ENCODE measurements at regions not wholly inside any gene's neighbourhood (a gene's known extent, or its start where the extent isn't known, plus 50 kb on each side); places are given as distances from the start of the nearest gene placed in this dataset.

GRCh38 chr7:153017223-153017622 lies 257.7 kb downstream of the ACTR3B start:
- TF ChIP-seq CTCF (IDR thresholded peaks at IDR 0.05; ENCODE audit: insufficient read depth, low read depth, low read length), result no peak
- H3K4me3 ChIP-seq (ENCODE audit: low read depth, low read length), result no peak overlapping the region
- DNase-seq (ENCODE audit: low read depth), result no peak

GRCh38 chr7:153021542-153021941 lies 262.0 kb downstream of the ACTR3B start:
- H3K4me3 ChIP-seq (ENCODE audit: low read depth, low read length), result no peak overlapping the region
- no peak for TF ChIP-seq CTCF (IDR thresholded peaks at IDR 0.05; ENCODE audit: insufficient read depth, low read depth, low read length)
- DNase-seq (ENCODE audit: low read depth), result no peak

- H3K4me3 ChIP-seq (ENCODE audit: low read depth, low read length), result no peak overlapping the region
- no peak for DNase-seq (ENCODE audit: low read depth)
- TF ChIP-seq CTCF (IDR thresholded peaks at IDR 0.05; ENCODE audit: insufficient read depth, low read depth, low read length), result no peak
Measured at GRCh38 chr7:153022475-153023193, 263.1 kb downstream of the ACTR3B start.

- TF ChIP-seq CTCF (IDR thresholded peaks at IDR 0.05; ENCODE audit: insufficient read depth, low read depth, low read length), result no peak
- DNase-seq (ENCODE audit: low read depth), result no peak
- H3K4me3 ChIP-seq (ENCODE audit: low read depth, low read length), result no peak overlapping the region
Measured at GRCh38 chr7:153023194-153023592, 263.6 kb downstream of the ACTR3B start.

- DNase-seq (ENCODE audit: low read depth), result no peak
- no peak for TF ChIP-seq CTCF (IDR thresholded peaks at IDR 0.05; ENCODE audit: insufficient read depth, low read depth, low read length)
Measured at GRCh38 chr7:153027210-153027609, 267.7 kb downstream of the ACTR3B start.

GRCh38 chr7:153027904-153028303 lies 268.4 kb downstream of the ACTR3B start:
- TF ChIP-seq CTCF (IDR thresholded peaks at IDR 0.05; ENCODE audit: insufficient read depth, low read depth, low read length), result no peak
- no peak for DNase-seq (ENCODE audit: low read depth)
- no peak overlapping the region for H3K4me3 ChIP-seq (ENCODE audit: low read depth, low read length)

More at GRCh38 chr7:153027210-153027609, 267.7 kb downstream of the ACTR3B start:
- H3K4me3 ChIP-seq (ENCODE audit: low read depth, low read length), result no peak overlapping the region

- no peak overlapping the region for H3K4me3 ChIP-seq (ENCODE audit: low read depth, low read length)
- no peak for DNase-seq (ENCODE audit: low read depth)
- no peak for TF ChIP-seq CTCF (IDR thresholded peaks at IDR 0.05; ENCODE audit: insufficient read depth, low read depth, low read length)
Measured at GRCh38 chr7:153030976-153031375, 271.4 kb downstream of the ACTR3B start.
